Vagina (tissue), 2 donors: ENCODE measurements at regions not wholly inside any gene's neighbourhood (a gene's known extent, or its start where the extent isn't known, plus 50 kb on each side); places are given as distances from the start of the nearest gene placed in this dataset.

Experiments used
- DNase-seq, 2 donors: peaks; one replicate each; pipeline ENCODE4 v3.0.0-alpha.2; 2017; ENCODE audit errors: extremely low spot score in 2 of 2
- H3K27ac ChIP-seq: fragments of 200-600 bp; sonication (generic); one replicate; pipeline ENCODE4 v1.5.1; 2019
- H3K27me3 ChIP-seq: fragments of 200-600 bp; sonication (generic); one replicate; pipeline ENCODE4 v1.5.1; 2019
- H3K36me3 ChIP-seq, 2 donors: fragments of 200-600 bp; sonication (generic); one replicate each; pipeline ENCODE4 v1.5.1; 2017 to 2019
- H3K4me1 ChIP-seq: fragments of 200-600 bp; sonication (generic); one replicate; pipeline ENCODE4 v1.5.1; 2019
- H3K4me3 ChIP-seq, 2 donors: fragments of 200-600 bp; sonication (generic); 1 replicate in 1 of 2; 2 replicates in 1 of 2; pipeline ENCODE4 v1.5.1; 2016 to 2019
- H3K9me3 ChIP-seq: fragments of 200-600 bp; sonication (generic); one replicate; pipeline ENCODE4 v1.5.1; 2019
- POLR2A ChIP-seq, 2 donors: fragments of 450-650 bp; IDR thresholded peaks; one replicate each; pipeline ENCODE4 v1.6.1; 2017; ENCODE audit warnings: antibody characterized with exemption in 2 of 2, mild to moderate bottlenecking in 2 of 2, moderate library complexity in 2 of 2
- POLR2AphosphoS5 ChIP-seq, 2 donors: sonication (generic); formaldehyde crosslinking; IDR thresholded peaks; one replicate each; pipeline ENCODE4 v1.9.0; 2017; ENCODE audit warnings: antibody characterized with exemption in 2 of 2, mild to moderate bottlenecking in 2 of 2, low read depth in 1 of 2; ENCODE audit not compliant: insufficient read depth in 1 of 2
- intact Hi-C: fragments of 100-400 bp; cut with DNase I; formaldehyde crosslinking; loops from one replicate; pipeline ENCODE4 v1.15.1; 2023
- TF ChIP-seq, protein P1 (sequence below), 3 experiments: fragments of 450-650 bp in 2 of 3; fragments of 200-600 bp in 1 of 3; sonication (generic) in 1 of 3; IDR thresholded peaks; one replicate each; pipeline ENCODE4 v1.5.1; 2017 to 2019; ENCODE audit warnings: antibody characterized with exemption in 3 of 3, mild to moderate bottlenecking in 2 of 3, moderate library complexity in 2 of 3

DNA sequence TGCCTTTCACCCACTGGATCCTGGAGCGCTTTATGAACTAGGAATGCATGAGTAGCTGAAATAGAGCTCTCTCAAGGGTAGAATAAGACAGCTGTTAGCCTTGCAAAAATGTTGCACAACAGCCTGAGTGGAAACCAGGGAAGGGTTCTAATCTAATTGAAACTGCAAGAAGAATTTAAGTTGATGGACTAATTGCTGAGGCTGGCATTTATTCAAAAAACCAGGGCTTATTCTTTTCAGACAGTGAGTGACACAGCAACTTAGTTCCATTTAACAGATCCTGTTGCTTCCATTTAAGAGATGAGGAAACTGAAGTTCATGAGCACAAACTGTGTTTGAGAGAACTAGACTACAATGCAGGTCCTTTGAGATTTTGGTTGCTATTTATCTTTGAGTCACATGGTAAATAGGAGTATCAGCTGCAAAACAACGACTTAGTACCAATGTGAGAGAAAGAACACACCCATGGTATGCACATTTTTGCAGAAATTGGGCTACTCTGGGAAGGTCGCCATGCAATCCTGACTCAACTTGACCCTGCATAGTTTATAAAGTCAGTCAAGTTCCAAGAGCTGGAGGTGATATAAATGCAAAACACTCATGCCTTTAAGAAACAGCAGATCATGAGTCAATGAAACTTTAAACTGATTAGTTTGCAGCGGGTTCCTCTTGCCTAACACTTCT is 76.4 kb upstream of the PARD3B start:
- Histone ChIP-seq H3K27me3 (no peaks in the 10 kb centered on the region), H3K36me3 (no peaks in the 10 kb centered on the region), H3K4me3 (no peak overlapping the region), H3K27ac (no peak overlapping the region), H3K4me1 (peaks cover 16% of the 10 kb centered on the region), H3K9me3 (no peaks in the 10 kb centered on the region)
- DNase-seq, result no peak
- TF ChIP-seq POLR2A (IDR thresholded peaks at IDR 0.05), result no peak
- TF ChIP-seq, protein P1, sequence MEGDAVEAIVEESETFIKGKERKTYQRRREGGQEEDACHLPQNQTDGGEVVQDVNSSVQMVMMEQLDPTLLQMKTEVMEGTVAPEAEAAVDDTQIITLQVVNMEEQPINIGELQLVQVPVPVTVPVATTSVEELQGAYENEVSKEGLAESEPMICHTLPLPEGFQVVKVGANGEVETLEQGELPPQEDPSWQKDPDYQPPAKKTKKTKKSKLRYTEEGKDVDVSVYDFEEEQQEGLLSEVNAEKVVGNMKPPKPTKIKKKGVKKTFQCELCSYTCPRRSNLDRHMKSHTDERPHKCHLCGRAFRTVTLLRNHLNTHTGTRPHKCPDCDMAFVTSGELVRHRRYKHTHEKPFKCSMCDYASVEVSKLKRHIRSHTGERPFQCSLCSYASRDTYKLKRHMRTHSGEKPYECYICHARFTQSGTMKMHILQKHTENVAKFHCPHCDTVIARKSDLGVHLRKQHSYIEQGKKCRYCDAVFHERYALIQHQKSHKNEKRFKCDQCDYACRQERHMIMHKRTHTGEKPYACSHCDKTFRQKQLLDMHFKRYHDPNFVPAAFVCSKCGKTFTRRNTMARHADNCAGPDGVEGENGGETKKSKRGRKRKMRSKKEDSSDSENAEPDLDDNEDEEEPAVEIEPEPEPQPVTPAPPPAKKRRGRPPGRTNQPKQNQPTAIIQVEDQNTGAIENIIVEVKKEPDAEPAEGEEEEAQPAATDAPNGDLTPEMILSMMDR (IDR thresholded peaks at IDR 0.05), result no peak
- no peak for TF ChIP-seq POLR2AphosphoS5 (IDR thresholded peaks at IDR 0.05; ENCODE audit: insufficient read depth in 1 of 2, low read depth in 1 of 2)
- intact Hi-C loops, result no loop called here

DNA sequence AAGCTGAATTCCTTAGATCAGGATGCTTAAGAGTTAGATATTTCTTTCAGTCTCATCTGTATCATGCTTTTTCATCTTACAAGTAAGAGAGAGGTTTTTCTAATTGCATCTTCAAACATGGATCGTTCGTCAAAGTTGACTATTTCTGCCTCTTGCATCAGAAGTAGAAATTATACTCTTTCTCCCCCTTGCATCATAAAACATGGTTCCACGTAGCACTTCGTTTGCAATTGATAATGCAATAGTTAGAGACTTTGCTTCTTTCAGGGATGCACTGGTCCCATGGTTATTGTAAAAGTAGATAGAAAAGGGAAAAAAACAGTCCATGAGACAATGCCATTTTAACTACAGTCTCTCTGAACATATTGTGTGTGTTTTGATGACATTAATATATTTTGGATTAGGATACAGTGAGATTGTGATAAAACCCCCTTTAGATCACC is 75.1 kb upstream of the PARD3B start:
- DNase-seq, result no peak
- H3K9me3 ChIP-seq, result no peaks in the 10 kb centered on the region
- no peaks in the 10 kb centered on the region for H3K27me3 ChIP-seq
- intact Hi-C loops, result no loop called here
- H3K36me3 ChIP-seq, result no peaks in the 10 kb centered on the region
- TF ChIP-seq POLR2AphosphoS5 (IDR thresholded peaks at IDR 0.05; ENCODE audit: insufficient read depth in 1 of 2, low read depth in 1 of 2), result no peak
- TF ChIP-seq, protein P1 (IDR thresholded peaks at IDR 0.05), result no peak
- TF ChIP-seq POLR2A (IDR thresholded peaks at IDR 0.05), result no peak
- H3K4me1 ChIP-seq, result peaks cover 16% of the 10 kb centered on the region
- H3K4me3 ChIP-seq, result no peak overlapping the region
- H3K27ac ChIP-seq, result no peak overlapping the region

DNA sequence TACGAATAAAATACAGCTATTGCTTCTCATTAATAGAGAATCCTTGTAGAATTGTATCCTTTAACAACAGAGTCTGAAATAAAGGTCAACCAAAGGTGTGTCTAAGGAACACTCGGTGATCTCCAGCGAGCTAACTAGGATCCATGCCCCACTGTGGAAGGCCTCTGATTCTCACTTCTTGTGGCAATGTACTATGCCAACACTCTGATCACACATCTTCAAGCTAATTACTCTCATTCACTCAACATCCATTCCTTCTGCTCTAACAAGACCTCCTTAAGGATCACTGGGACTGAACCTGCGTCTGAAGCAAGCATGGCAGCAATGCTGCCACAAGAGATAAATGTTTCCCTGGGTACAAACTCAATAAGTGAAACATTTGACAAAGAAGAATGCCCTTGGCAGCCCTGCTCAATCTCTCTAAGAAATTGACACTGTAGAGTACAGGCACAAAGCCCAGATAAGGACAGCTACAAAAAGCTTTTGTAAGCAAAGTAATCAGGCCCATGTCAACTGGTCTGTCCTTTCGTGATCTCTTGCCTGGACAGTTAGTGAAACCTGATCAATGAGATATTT is 74.6 kb upstream of the PARD3B start:
- Histone ChIP-seq H3K36me3 (no peaks in the 10 kb centered on the region), H3K27me3 (no peaks in the 10 kb centered on the region), H3K9me3 (no peaks in the 10 kb centered on the region), H3K4me1 (peaks cover 16% of the 10 kb centered on the region), H3K4me3 (no peak overlapping the region), H3K27ac (no peak overlapping the region)
- TF ChIP-seq, protein P1 (IDR thresholded peaks at IDR 0.05), result no peak
- TF ChIP-seq POLR2A (IDR thresholded peaks at IDR 0.05) (no peak), POLR2AphosphoS5 (IDR thresholded peaks at IDR 0.05; ENCODE audit: insufficient read depth in 1 of 2, low read depth in 1 of 2) (no peak)
- no peak for DNase-seq
- intact Hi-C loops, result no loop called here

DNA sequence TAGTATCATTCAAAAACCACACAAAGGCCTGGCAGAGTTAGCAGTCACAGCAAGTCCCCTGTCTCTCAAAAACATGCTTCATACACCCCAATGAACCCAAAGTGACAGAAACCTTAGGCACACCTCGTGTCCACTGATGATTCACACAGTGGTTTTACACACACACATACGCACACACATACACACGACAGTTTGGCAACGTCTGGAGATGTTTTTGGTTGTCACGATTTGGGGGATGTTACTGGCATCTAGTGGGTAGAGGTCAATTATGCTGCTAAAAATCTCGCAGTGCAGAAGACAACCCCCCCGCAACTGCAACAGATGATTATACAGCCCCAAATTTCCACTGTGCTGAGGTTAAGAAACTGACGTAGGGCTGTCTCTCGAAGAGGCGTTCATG is 72.9 kb upstream of the PARD3B start:
- H3K4me1 ChIP-seq, result peaks cover 16% of the 10 kb centered on the region
- intact Hi-C loops, result no loop called here
- no peaks in the 10 kb centered on the region for H3K27me3 ChIP-seq
- H3K27ac ChIP-seq, result no peak overlapping the region
- no peak for TF ChIP-seq POLR2AphosphoS5 (IDR thresholded peaks at IDR 0.05; ENCODE audit: insufficient read depth in 1 of 2, low read depth in 1 of 2)
- no peak for TF ChIP-seq POLR2A (IDR thresholded peaks at IDR 0.05)
- TF ChIP-seq, protein P1 (IDR thresholded peaks at IDR 0.05), result no peak
- no peaks in the 10 kb centered on the region for H3K36me3 ChIP-seq
- H3K4me3 ChIP-seq, result no peak overlapping the region
- H3K9me3 ChIP-seq, result no peaks in the 10 kb centered on the region
- no peak for DNase-seq

DNA sequence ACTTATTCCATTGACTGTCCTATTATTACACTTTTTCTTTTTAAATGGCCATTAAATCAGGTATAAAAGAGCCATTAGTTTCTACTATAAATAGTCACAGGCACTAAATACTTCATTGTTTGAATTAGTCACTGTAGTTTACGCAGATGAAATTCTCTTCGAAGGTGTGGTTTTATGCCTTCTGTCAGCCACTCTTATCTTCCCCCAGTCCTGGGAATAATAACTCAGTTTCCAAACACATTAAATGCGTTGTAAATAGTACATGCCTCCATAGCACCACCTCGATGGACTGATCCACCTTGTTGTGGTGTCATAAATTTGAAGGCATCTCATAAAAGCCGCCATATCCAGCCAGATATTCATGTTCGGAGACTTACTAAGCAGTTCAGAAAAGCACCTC is 72.1 kb upstream of the PARD3B start:
- intact Hi-C loops, result no loop called here
- DNase-seq, result no peak

More for the DNA sequence above, 72.1 kb upstream of the PARD3B start:
- Histone ChIP-seq H3K27me3 (no peaks in the 10 kb centered on the region), H3K9me3 (no peaks in the 10 kb centered on the region), H3K36me3 (no peaks in the 10 kb centered on the region), H3K27ac (no peak overlapping the region), H3K4me3 (no peak overlapping the region), H3K4me1 (peaks cover 16% of the 10 kb centered on the region)
- TF ChIP-seq, protein P1 (IDR thresholded peaks at IDR 0.05), result no peak
- no peak for TF ChIP-seq POLR2A (IDR thresholded peaks at IDR 0.05)
- no peak for TF ChIP-seq POLR2AphosphoS5 (IDR thresholded peaks at IDR 0.05; ENCODE audit: insufficient read depth in 1 of 2, low read depth in 1 of 2)
